22Rv1 (cell line): ENCODE measurements at regions not wholly inside any gene's neighbourhood (a gene's known extent, or its start where the extent isn't known, plus 50 kb on each side); places are given as distances from the start of the nearest gene placed in this dataset.

Source experiments
- ZFX ChIP-seq: fragments of 450-650 bp; IDR thresholded peaks from 2 replicates; pipeline ENCODE4 v1.6.1; 2017; ENCODE audit warnings: antibody characterized with exemption, borderline replicate concordance
- TF ChIP-seq, protein P1 (sequence below): fragments of 450-650 bp; IDR thresholded peaks from 2 replicates; pipeline ENCODE4 v1.5.1; 2017; ENCODE audit warnings: mild to moderate bottlenecking

DNA sequence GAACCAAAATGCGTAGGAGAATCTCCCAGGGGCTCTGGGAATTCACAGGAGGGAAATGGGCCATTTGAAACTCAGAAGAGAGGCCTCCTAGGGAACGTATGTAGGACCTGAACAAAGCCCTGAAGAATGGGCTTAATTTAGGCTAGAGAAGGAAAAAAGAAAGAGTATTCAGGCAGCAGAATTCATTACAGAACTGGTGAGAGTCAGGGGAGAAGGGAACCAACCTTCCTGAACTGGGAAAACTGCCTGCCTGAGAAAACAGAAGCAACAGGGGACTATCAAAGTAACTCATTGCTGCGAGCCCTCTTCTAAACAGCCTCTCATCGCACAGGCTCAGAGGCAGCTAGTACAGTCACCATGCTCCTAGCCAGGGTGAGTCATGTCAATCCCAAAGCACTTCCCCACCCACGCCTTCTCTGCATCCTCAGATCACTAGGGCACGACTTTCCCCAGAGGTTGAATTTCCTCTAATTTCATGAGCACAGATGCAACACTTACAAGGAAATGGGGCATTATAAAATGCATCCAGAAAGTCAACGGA is 98.1 kb downstream of the ADSS2 start:
- TF ChIP-seq, protein P1, sequence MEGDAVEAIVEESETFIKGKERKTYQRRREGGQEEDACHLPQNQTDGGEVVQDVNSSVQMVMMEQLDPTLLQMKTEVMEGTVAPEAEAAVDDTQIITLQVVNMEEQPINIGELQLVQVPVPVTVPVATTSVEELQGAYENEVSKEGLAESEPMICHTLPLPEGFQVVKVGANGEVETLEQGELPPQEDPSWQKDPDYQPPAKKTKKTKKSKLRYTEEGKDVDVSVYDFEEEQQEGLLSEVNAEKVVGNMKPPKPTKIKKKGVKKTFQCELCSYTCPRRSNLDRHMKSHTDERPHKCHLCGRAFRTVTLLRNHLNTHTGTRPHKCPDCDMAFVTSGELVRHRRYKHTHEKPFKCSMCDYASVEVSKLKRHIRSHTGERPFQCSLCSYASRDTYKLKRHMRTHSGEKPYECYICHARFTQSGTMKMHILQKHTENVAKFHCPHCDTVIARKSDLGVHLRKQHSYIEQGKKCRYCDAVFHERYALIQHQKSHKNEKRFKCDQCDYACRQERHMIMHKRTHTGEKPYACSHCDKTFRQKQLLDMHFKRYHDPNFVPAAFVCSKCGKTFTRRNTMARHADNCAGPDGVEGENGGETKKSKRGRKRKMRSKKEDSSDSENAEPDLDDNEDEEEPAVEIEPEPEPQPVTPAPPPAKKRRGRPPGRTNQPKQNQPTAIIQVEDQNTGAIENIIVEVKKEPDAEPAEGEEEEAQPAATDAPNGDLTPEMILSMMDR = no peak
- TF ChIP-seq ZFX = no peak
